HepG2 (cell line): ENCODE measurements at regions not wholly inside any gene's neighbourhood (a gene's known extent, or its start where the extent isn't known, plus 50 kb on each side); places are given as distances from the start of the nearest gene placed in this dataset.

Experiments
- ATAC-seq: fragments of 200-7000 bp; cut with Tn5 transposase; 3 replicates; pipeline ENCODE4 v1.9.1; 2020; ENCODE audit warnings: mild to moderate bottlenecking, moderate library complexity
- BruUV-seq: library from RNA; stranded (reverse); fragments of 400-500 nt; replicated peaks from 2 replicates; lab custom pipeline; 2021; lab: Mats Ljungman, UMichigan
- CTCF ChIA-PET: fragments of 300-600 bp; formaldehyde crosslinking; extraction: SDS; loops from one replicate; lab custom pipeline; 2021; ENCODE audit warnings: low total read pairs, inconsistent platforms, low intra/inter-chr PET ratio; lab: Yijun Ruan, JAX
- POLR2A ChIA-PET: fragments of 350-600 bp; sonication (Branson Sonifier 250); formaldehyde crosslinking; loops from one replicate; lab custom pipeline; 2020; ENCODE audit warnings: antibody characterized with exemption, inconsistent platforms; lab: Yijun Ruan, JAX
- DNase-seq: peaks from one replicate; pipeline ENCODE4 v3.0.0-alpha.2; 2015; ENCODE audit warnings: low spot score
- FAIRE-seq: peaks from 3 replicates; lab custom pipeline; 2011; peaks lifted over from hg19 to GRCh38; lab: Jason Lieb, UNC
- H2AFZ ChIP-seq: one replicate; pipeline ENCODE4 v1.6.1; 2011; ENCODE audit warnings: low read length, inconsistent platforms
- H3K27ac ChIP-seq: fragments of 300-600 bp; 3 replicates; pipeline ENCODE4 v1.8.0; 2011; ENCODE audit warnings: mixed run types, mild to moderate bottlenecking, mixed read lengths, low read length, inconsistent platforms; ENCODE audit not compliant: insufficient read depth; ENCODE audit errors: extremely low read length
- H3K27me3 ChIP-seq, 2 experiments: fragments of 200-600 bp in 1 of 2; 2 replicates in 1 of 2; 3 replicates in 1 of 2; pipeline versions ENCODE4 v1.6.0 to v1.8.0; 2011; ENCODE audit warnings: low read length in 2 of 2, mild to moderate bottlenecking in 2 of 2, moderate library complexity in 2 of 2, inconsistent platforms in 1 of 2; ENCODE audit not compliant: insufficient read depth in 2 of 2, control insufficient read depth in 1 of 2
- H3K36me3 ChIP-seq, 2 experiments: fragments of 200-600 bp in 1 of 2; replicated peaks in 1 of 2; 2 replicates in 1 of 2; 3 replicates in 1 of 2; pipeline versions ENCODE4 v1.5.1 to v1.8.0; 2011; ENCODE audit warnings: low read length in 2 of 2, inconsistent platforms in 1 of 2; ENCODE audit not compliant: insufficient read depth in 2 of 2, control insufficient read depth in 1 of 2
- H3K4me1 ChIP-seq: 2 replicates; pipeline ENCODE4 v1.5.1; 2012; ENCODE audit warnings: low read length, inconsistent platforms; ENCODE audit not compliant: insufficient read depth
- H3K4me2 ChIP-seq: 2 replicates; pipeline ENCODE4 v1.6.0; 2011; ENCODE audit warnings: low read depth, low read length, inconsistent platforms
- H3K4me3 ChIP-seq, 3 experiments: fragments of 200-600 bp in 1 of 3; sonication (generic), shearing (Covaris generic) in 1 of 3; replicated peaks in 1 of 3; 2 replicates each; pipeline ENCODE4 v1.5.1; 2011 to 2016; ENCODE audit warnings: low read length in 3 of 3, inconsistent platforms in 2 of 3, low read depth in 2 of 3, mild to moderate bottlenecking in 2 of 3, control low read depth in 1 of 3, mixed read lengths in 1 of 3; ENCODE audit not compliant: insufficient read depth in 1 of 3
- H3K79me2 ChIP-seq: one replicate; pipeline ENCODE4 v1.6.1; 2011; ENCODE audit warnings: low read length, inconsistent platforms; ENCODE audit not compliant: insufficient read depth
- H3K9ac ChIP-seq: 2 replicates; pipeline ENCODE4 v1.6.0; 2011; ENCODE audit warnings: mild to moderate bottlenecking, low read depth, low read length, inconsistent platforms; ENCODE audit not compliant: insufficient read depth
- H3K9me3 ChIP-seq: 2 replicates; pipeline ENCODE4 v1.5.1; 2012; ENCODE audit warnings: mild to moderate bottlenecking, low read length
- H4K20me1 ChIP-seq: 2 replicates; pipeline ENCODE4 v1.6.0; 2011; ENCODE audit warnings: inconsistent platforms, mild to moderate bottlenecking, low read length, moderate library complexity; ENCODE audit not compliant: insufficient read depth
- ATF3 ChIP-seq: sonication (generic); formaldehyde crosslinking; IDR thresholded peaks from 2 replicates; pipeline ENCODE4 v1.4.0; 2020; ENCODE audit warnings: missing genetic modification reagents
- HBP1 ChIP-seq: IDR thresholded peaks from 2 replicates; pipeline ENCODE4 v1.6.1; 2016; ENCODE audit warnings: low read depth, control low read depth
- HNRNPL ChIP-seq: fragments of 200-400 bp; formaldehyde crosslinking; IDR thresholded peaks from 2 replicates; pipeline ENCODE4 v1.6.1; 2017; ENCODE audit warnings: mild to moderate bottlenecking, low read depth, low read length
- PATZ1 ChIP-seq: sonication (generic); formaldehyde crosslinking; IDR thresholded peaks from 2 replicates; pipeline ENCODE4 v1.4.0; 2020; ENCODE audit warnings: missing genetic modification reagents
- ZNF24 ChIP-seq: fragments of 450-650 bp; IDR thresholded peaks from 2 replicates; pipeline ENCODE4 v1.6.1; 2017; ENCODE audit warnings: antibody characterized with exemption, mild to moderate bottlenecking
- ZNF343 ChIP-seq: sonication (generic); formaldehyde crosslinking; IDR thresholded peaks from 2 replicates; pipeline ENCODE4 v1.4.0; 2020; ENCODE audit warnings: mild to moderate bottlenecking, missing genetic modification reagents
- ZNF891 ChIP-seq: sonication (generic); formaldehyde crosslinking; IDR thresholded peaks from 2 replicates; pipeline ENCODE4 v1.5.0; 2020; ENCODE audit warnings: mild to moderate bottlenecking, missing genetic modification reagents
- ZSCAN25 ChIP-seq: sonication (generic); formaldehyde crosslinking; IDR thresholded peaks from 2 replicates; pipeline ENCODE4 v1.8.0; 2022; ENCODE audit warnings: mild to moderate bottlenecking, missing genetic modification reagents
- WGBS: methylation state at CpG from one replicate; pipeline ENCODE4 v1.1.6; 2017; ENCODE audit warnings: low lambda C conversion rate; 5-methylcytosine and 5-hydroxymethylcytosine counted together
- in situ Hi-C: cut with HindIII; loops from 2 replicates; pipeline ENCODE4 v1.10.0; 2017; ENCODE audit warnings: low pct_unique_long_range_greater_than_20kb; ENCODE audit not compliant: extremely low pct_ligation_motif_present
- intact Hi-C: fragments of 100-400 bp; cut with micrococcal nuclease; formaldehyde crosslinking; loops from one replicate; pipeline ENCODE4 v1.10.0; 2022; ENCODE audit not compliant: unreplicated experiment

- Histone ChIP-seq H3K36me3 (no peaks in the 10 kb centered on the region), H3K9ac (no peak overlapping the region), H3K27me3 (no peaks in the 10 kb centered on the region), H3K4me2 (no peak overlapping the region), H3K27ac (no peak overlapping the region), H2AFZ (no peak overlapping the region), H3K4me1 (no peaks in the 10 kb centered on the region), H3K4me3 (no peak overlapping the region), H4K20me1 (no peaks in the 10 kb centered on the region), H3K9me3 (peaks cover 37% of the 10 kb centered on the region), H3K79me2 (no peaks in the 10 kb centered on the region)
- intact Hi-C loops (no loop called here), in situ Hi-C loops (no loop called here)
- ChIA-PET CTCF (no interaction called here), POLR2A (no interaction called here)
- WGBS: 49% methylated on average over 11 of the region's 11 CpGs
- no TSS peak for BruUV-seq
- TF ChIP-seq ZNF891 (CRISPR knock-in tag) (no peak), HBP1 (CRISPR knock-in tag) (no peak), ZNF343 (CRISPR knock-in tag) (no peak), PATZ1 (CRISPR knock-in tag) (no peak), ZSCAN25 (no peak), HNRNPL (no peak), ZNF24 (no peak), ATF3 (no peak)
- DNase-seq (no peak), ATAC-seq (no peak), FAIRE-seq (no peak)
These were observed 385.6 kb downstream of the IRS2 start for GRCh38 chr13:109400624-109401257.
